HepG2 (cell line): ENCODE measurements at regions not wholly inside any gene's neighbourhood (a gene's known extent, or its start where the extent isn't known, plus 50 kb on each side); places are given as distances from the start of the nearest gene placed in this dataset.

Experiments
- DNMT3B ChIP-seq: conservative IDR thresholded peaks from 2 replicates; pipeline ENCODE4 v1.6.1; 2016; ENCODE audit warnings: missing biosample characterization, control low read depth
- DPF2 ChIP-seq: sonication (generic); formaldehyde crosslinking; IDR thresholded peaks from 2 replicates; pipeline ENCODE4 v1.4.0; 2020; ENCODE audit warnings: mild to moderate bottlenecking, low read depth, missing genetic modification reagents, borderline replicate concordance
- HCFC1 ChIP-seq: fragments of 150-350 bp; IDR thresholded peaks from 2 replicates; pipeline ENCODE4 v1.6.1; 2014; ENCODE audit warnings: low read depth, low read length
- HMG20B ChIP-seq: conservative IDR thresholded peaks from 2 replicates; pipeline ENCODE4 v1.6.1; 2016; ENCODE audit warnings: missing genetic modification reagents, missing compliant biosample characterization
- KLF13 ChIP-seq: sonication (generic); formaldehyde crosslinking; IDR thresholded peaks from 2 replicates; pipeline ENCODE4 v1.4.0; 2020; ENCODE audit warnings: mild to moderate bottlenecking, missing genetic modification reagents
- RORA ChIP-seq: sonication (generic); formaldehyde crosslinking; IDR thresholded peaks from 2 replicates; pipeline ENCODE4 v1.5.0; 2020; ENCODE audit warnings: mild to moderate bottlenecking, missing genetic modification reagents, moderate library complexity
- ZBTB3 ChIP-seq: sonication (generic); formaldehyde crosslinking; IDR thresholded peaks from 2 replicates; pipeline ENCODE4 v1.4.0; 2020; ENCODE audit warnings: low read depth, mild to moderate bottlenecking, moderate library complexity, missing genetic modification reagents, borderline replicate concordance
- ZC3H13 ChIP-seq: sonication (generic); formaldehyde crosslinking; IDR thresholded peaks from 2 replicates; pipeline ENCODE4 v1.8.1; 2023; ENCODE audit warnings: mild to moderate bottlenecking, missing genetic modification reagents, moderate library complexity
- ZNF318 ChIP-seq: sonication (generic); formaldehyde crosslinking; IDR thresholded peaks from 2 replicates; pipeline ENCODE4 v1.4.0; 2020; ENCODE audit warnings: mild to moderate bottlenecking, missing genetic modification reagents
- ZNF350 ChIP-seq: sonication (generic); formaldehyde crosslinking; IDR thresholded peaks from 2 replicates; pipeline ENCODE4 v1.4.0; 2020; ENCODE audit warnings: mild to moderate bottlenecking, low read depth, missing genetic modification reagents, borderline replicate concordance
- ZNF629 ChIP-seq: sonication (generic); formaldehyde crosslinking; conservative IDR thresholded peaks from 2 replicates; pipeline ENCODE4 v1.5.0; 2020; ENCODE audit warnings: missing genetic modification reagents

- TF ChIP-seq KLF13 (CRISPR knock-in tag) = no peak
- TF ChIP-seq HMG20B (CRISPR knock-in tag) = no peak
- no peak for TF ChIP-seq ZBTB3 (CRISPR knock-in tag)
- no peak for TF ChIP-seq ZNF318 (CRISPR knock-in tag)
- TF ChIP-seq ZC3H13 (CRISPR knock-in tag) = no peak
- TF ChIP-seq DNMT3B (CRISPR knock-in tag) = no peak
- TF ChIP-seq RORA (CRISPR knock-in tag) = no peak
- no peak for TF ChIP-seq ZNF350
- no peak for TF ChIP-seq DPF2 (CRISPR knock-in tag)
- no peak for TF ChIP-seq ZNF629 (CRISPR knock-in tag)
- no peak for TF ChIP-seq HCFC1
Observed at GRCh38 chr2:75287624-75288316, 88.5 kb upstream of the TACR1 start (continued).
